GM18517 (cell line): ENCODE measurements at regions not wholly inside any gene's neighbourhood (a gene's known extent, or its start where the extent isn't known, plus 50 kb on each side); places are given as distances from the start of the nearest gene placed in this dataset.
A peak's percentile ranks its signal among the peaks of the same experiment; 100 is the strongest.
"Not testable (repeated sequence)": the region's sequence is repeated elsewhere in the genome, so short reads cannot be mapped to it uniquely, and the experiment has no call there.

Source experiments
- ATAC-seq: cut with Tn5 transposase; IDR thresholded peaks from one replicate; pipeline ENCODE4 v1.9.1; 2021; ENCODE audit warnings: mild to moderate bottlenecking, moderate library complexity; ENCODE audit not compliant: unreplicated experiment

DNA sequence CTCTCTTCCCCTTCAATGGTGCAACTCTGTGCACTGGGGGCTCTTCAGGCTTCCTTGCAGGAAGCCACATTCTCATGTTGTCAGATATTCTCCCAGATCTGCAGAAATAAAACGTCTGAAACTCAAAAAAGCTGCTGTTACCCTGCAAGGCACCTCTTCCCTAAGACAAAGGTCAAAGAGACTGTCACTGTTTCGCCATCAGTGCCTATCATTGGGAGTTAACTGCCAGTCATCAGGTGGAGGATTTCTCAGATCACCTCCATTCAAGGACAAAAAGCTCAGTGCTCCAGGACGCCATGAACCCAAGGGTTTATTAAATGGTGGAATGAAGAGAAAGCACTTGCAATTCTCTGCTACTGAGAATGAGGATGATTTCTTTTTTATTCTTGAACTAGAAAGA is 144.6 kb upstream of the PALS2 start:
- ATAC-seq = no peak

DNA sequence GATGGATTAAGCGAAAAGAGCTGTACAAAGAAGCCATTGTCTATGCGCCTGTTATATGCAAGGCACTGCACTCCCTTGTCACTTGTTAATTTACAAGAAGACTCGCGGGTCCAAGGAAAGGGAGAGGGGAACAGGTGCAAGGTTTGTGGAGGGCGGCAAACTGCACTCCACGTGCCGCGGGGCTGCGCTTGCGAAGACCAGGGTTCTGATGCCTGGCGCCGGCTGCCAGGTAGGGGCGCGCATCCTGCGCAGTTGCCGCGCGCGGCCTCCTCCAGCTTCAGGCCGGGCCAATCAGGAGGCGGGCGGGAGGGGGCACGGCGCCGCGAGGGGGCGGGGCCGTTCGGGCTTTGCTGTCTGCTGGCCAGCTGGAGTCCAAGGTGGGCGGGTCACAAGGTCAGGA is 140.6 kb upstream of the PALS2 start:
- ATAC-seq = no peak

DNA sequence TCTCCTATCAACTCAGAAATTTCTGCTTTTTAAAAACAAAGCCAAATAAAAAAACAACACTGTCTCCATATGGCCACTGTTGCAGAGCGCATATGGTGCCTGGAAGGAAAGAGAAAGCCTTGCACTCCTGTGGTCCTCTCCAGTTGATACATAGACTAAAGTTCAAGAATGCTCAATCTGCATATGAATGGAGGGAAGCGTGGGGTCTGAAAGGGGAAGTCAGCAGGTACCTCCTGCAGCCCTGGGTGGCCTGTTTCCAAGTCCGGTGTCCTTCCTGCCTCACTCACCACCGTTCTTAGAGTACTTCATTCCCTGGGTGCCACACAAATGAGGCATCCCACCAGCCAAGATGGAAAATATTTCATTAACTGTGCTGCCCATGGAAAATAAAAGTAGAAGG is 138.3 kb upstream of the PALS2 start:
- no peak for ATAC-seq

DNA sequence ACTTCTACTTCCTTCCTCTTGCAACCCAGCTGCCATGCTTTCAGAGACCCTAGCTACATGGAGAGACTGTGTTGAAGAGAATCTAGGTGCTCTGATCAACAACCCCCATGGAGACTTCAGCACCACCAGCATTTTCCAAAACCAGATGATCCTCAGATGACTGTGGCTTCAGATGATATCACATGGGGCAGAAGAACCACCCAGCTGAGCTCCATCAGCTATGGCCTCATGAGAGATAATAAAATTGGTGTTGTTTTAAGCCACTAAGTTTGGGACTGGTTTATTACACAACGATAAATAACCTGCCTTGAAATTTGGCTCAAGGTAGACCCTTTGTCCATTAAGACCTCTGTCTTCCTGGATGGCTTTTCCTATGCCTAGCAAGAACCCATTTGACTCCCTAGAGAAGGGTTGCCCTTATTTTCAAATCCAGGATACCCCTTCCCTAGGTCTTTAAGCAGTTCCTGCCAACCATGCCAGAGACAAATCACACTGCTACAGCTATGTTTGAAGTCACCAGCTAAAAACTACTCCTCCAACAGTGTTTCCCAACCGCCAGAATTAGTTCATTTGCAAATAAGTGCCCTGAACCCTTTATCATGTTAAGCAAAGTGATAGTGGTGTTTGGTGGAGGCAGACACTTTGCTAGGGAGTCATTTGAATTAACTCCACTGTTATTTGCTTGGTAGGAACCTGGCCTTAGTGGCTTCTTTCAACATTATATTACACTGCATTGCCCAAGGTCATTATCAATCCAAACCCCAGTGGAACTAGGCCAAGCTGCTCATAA is 136.9 kb upstream of the PALS2 start:
- ATAC-seq = no peak

DNA sequence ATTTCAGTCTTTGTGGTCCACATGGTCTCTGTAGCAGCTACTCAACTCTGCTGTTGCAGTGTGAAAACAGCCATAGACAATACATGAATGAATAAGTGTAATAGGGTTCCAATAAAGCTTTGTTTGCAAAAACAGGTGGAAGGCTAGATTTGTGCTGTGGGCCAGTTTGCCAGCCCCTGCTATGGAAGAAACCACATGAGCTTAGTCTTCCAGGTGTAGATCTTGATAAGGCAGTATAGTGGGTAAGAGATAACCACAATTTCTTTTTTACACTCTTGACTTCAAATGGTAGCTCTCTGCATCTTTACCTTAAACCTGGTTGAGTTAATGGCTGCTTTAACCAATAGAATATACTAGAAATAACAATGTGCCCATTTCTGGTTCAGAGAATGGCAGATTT is 135.0 kb upstream of the PALS2 start:
- ATAC-seq = no peak

DNA sequence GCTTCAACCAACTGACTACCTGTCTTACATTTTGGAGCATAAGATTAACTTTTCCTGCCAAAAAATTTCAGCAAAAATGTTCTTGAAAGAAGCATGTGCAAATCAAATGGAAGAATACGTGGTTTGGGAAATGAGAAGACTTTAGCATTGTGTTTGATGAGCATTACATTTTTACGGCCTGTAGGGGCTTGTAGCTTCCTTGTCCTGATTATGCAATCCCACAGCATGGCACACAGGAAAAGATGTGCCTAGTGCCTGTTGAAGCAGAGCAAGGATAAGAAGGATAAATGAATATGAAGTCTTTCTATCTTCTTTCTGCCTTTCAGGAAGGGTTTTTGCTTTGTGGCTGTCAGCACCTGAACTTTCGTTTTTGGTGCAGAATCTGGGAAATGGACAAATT is 134.1 kb upstream of the PALS2 start:
- not testable (repeated sequence) for ATAC-seq

DNA sequence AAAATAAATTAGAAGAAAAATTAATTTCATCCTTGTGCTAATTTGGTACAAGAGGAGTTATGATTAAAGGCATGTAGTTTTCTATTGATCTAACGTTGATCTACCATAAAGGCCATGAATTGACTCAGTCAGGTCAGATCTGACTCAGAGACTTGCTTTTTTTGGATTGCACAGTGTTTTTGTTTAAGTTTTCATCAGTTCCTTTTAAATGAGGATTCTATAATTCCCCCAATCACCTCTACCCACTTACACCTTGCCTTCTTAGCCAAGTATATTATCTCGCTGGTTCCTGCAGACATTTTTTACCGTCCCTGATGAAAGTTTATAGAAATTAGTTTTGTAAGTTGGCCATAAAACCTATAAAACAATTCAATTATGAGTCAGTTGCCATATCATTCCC is 132.4 kb upstream of the PALS2 start:
- ATAC-seq = no peak

DNA sequence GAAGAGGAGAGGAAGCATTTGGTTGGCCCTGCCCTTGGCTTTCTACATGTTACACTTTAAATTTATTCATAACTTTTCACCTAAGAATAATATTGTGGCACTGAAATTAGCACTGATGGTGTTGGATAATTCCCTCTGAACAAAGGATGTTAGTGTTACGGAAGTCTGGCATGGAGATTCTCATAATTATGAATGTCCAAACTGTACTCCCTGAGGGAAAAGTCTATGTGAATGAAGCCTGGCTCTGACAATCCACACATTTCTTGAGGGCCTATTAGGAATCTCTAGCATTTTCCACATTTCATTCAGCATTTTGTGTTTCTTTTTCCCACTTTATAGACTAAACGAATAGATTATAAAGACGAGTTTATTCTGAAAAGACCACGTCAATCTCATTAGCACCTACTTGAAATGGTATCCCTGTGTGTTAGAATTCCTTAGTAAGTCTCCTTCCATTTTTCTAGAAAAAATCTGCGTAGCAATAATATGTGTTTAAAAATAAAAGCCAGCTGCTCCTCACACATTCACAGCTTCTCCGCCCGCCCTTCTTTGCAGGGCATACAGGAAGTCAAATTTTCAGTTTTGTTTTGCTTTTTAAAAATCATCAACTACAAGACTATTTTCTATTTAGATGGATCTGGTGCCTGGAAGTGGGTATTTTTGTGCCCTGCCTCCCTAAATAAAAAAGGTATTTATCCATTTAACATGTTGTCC is 131.8 kb upstream of the PALS2 start:
- peak; percentile 47 for ATAC-seq

DNA sequence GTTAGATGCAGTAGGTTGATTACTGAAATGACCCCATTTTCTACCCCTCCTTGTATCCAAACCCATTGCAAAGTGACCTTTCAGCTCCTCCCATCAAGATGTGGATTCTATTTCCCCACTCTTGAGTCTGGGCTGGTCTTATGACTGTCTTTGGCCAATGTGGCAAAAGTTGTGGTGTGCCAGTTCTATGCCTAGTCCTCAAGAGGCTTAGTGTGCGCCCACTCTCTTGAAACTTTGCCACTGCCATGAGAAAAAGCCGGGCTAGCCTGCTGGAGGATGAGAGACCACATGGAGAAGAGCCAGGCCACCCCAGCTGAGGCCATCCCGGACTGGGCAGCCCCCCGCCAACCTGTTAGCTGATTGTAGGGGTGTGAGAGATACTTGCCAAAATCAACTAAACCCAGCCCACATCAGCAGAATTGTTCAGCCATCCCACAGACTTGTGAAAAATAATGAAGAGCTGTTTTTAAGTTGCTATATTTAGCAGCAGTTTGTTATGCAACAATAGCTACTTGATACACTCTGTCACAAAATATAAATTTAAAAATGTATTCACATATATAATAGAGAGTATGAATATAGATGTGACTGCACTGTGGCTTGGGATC is 131.0 kb upstream of the PALS2 start:
- ATAC-seq = peak; percentile 30

DNA sequence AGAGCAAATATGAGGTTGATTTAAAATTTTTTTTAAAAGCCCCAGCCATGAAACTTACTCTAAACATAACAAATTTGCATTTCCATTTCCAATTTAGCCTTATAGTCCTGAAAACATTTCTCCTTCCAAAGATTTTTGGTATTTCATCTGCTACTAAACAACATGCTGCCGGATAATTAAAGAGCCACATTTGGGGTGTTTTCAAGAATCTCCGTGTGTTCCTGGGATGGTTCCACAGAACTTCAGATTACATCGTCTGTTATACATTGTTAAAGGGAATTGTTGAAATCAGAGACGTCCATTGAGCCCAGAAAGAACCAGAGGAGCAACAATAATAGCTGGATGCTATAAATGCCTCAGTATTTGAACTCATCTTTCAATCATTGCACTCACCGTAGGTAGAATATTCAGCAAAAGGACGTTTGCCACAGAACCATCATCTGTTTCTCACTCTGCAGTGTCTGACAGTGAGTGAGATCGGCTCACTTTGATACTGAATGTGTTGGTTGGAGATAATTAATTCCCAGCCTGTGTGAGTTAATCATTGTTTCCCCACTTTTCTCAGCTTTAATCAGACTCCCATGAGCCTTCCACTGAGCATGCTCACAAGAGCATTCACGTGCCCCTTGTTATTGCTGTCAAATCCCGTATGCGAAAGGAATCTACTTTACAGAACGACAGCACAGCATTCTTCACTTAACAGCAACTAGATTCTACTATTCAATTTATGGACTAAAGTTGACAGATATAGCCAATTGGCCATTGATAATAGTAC is 128.4 kb upstream of the PALS2 start:
- no peak for ATAC-seq

DNA sequence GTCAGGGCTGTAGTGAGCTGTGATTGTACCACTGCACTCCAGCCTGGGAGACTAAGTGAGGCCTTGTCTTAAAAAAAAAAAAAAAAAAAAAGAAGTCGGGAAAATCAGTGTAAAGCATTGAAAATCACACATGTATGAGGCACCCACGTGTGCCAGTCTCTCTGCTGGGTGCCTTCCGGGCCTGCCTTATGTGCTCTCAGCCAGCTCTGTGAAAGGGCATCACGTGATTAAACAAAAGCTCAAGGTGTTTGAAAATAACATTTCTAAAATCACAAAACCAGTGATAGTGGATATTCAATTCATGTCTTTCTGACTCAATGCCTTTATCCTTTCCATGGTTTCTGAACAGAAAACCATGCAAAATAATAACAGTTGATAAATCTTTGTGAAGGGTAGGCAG is 125.2 kb upstream of the PALS2 start:
- ATAC-seq = no peak

DNA sequence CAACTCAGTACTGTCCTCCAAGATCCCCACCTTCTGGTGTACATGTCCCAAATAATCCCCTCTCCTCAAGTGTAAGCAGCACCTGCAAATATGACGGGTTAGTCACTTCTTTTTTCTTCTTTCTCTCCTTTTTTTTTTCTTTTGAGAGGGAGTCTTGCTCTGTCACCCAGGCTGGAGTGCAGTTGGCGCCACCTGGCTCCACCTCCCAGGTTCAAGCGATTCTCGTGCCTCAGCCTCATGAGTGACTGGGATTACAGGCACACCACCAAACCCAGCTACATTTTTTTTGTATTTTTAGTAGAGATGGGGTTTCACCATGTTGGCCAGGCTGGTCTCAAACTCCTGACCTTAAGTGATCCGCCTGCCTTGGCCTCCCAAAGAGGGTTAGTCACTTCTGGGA is 123.8 kb upstream of the PALS2 start:
- not testable (repeated sequence) for ATAC-seq

DNA sequence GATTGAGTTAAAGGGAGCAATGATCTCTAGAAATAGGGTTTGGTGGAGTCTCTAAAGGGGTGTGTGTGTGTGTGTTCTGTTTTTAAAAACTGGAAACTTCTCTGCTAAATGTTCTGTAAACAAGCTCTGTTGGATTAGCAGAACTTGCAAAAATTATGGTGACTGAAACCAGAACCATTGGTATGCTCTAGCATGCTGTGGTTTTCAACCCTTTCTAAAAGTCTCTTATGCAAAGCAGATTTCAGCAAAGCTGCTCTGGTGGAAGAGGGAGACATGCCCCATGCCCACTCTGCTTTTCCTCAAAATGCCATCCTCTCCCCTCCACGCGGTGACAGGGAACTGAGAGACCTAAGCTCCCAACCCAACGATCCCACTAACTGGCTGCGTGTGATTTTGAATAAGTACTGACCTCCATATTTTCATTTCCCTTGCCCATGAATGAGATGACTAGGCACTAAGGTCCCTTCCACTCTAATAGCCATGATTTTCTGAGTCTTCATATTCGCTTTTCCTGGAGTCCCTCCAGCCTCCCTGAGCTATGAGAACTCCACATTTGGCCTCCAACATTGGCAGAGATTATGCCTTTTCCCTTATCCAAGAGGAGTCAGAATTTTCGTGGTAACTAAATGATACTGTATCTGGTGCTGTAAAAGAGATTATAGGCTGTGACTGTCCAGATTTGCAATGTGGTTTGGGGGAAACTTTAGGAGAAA is 117.3 kb upstream of the PALS2 start:
- ATAC-seq = peak; percentile 90

DNA sequence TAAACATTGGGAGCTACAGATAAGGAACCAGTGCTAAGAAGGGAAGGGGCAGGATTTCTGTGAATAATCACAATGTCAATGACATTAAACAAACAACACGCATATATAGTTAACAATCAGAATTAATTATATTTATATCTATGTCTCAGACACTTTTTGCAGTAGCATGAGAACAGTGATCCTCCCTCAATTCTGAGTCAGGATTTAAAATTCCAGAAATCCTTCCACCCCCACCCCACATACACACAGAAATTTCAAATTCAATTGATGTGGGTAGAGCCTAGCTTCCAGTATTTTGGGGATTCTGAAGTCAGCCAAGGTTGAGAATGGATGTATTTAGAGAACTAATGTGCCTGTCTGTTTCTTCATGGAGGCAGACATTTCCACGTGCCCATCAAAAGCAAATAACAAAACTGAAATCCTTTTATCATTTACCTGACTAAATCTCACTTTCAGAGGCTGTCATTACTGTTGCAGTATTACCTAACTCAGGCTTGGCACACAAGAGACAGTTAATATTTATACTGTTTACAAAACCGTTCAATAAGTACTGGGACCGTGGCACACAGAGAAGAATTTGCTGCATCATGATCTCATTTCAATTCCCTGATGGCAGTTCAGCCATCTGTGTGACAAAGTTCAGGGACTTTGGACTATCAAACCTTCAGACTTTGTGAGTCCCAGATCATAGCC is 116.6 kb upstream of the PALS2 start:
- ATAC-seq = peak; percentile 49

DNA sequence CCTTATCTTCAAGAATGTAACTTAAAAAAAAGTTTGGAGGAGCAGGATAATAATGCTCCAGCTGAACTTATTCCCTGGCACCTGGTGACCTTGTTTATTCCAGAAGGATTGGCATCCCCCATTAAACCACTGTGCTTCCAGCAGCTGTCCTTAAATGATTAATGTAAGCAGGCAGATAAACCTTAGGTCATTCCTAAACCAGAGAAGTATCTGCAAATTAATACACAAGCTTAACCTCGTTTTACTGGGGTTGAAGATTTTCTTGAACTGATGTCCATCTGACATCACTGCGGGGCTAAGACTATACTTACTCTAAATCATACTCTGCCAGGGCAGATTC is 116.1 kb upstream of the PALS2 start:
- no peak for ATAC-seq

DNA sequence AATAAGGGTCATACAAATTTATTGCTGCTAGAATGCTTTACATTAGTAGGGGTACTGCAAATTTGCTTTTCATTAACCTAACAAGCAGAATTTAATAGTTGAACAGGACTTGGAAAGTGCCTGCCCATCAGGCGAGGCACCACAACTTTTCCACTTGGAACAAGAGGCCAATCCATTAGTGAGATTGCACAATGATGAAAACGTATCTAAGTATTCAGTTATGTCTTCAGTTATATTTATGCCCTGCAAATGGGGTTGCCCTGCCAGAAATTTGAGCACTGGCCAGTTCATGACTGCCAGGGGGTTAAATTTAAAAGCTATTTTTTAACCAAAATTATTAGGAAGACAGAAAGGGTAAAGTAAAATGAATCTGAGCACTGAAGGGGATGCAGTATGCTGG is 111.1 kb upstream of the PALS2 start:
- ATAC-seq = no peak

DNA sequence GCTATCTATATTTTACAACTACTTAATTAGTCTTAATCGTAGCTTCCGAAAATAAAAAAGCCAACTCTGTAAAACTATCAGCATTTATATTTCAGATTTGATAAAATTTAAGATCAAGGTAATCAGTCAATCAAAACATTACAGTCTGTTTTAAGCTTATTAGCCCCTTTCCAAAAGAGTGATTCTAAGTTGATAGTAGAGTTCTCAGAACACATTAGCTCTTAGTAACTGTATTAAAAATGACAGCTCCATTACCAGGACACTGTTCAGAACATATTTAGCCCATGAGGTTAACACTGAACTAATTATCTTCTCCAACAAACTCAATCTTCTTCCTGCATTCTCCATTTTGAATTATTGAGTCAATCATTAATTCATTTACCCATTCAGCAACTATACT is 110.3 kb upstream of the PALS2 start:
- ATAC-seq = no peak

DNA sequence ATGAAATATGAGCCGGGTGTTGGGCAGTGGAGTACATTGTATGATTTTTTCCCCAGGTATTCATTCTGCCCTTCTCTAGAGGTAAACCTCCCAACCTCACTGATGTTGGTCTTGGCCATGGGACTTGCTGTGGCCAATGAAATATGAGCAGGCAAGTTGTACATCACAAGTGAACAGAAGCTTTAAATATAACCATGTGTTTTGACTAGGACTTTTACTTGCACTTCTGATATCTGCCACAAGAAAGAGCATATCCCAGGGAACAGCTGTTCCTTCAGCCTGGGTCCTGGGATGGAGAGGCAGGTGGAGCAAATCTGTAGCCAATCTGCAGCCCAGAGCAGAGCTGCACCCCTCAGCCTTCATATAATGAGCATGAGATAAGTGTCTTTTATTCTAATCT is 109.8 kb upstream of the PALS2 start:
- no peak for ATAC-seq

DNA sequence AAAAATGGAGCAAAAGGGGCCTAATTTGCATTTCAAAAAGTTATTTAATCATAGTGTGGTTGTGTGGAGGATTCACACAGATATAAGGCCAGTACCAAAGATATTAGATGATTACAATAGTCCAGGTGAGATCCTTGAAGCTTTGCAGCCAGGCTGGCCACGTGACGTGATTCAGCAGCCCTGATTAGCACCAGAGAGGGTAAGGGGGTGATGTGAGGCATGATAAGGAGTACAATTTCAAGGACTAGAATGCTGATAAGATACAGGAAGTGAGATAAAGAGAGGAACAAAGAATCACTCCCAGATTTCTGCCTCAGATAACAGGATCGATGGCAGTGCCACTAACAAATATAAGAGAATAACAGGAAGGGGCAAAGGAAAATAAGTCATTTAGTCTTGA is 108.4 kb upstream of the PALS2 start:
- no peak for ATAC-seq

DNA sequence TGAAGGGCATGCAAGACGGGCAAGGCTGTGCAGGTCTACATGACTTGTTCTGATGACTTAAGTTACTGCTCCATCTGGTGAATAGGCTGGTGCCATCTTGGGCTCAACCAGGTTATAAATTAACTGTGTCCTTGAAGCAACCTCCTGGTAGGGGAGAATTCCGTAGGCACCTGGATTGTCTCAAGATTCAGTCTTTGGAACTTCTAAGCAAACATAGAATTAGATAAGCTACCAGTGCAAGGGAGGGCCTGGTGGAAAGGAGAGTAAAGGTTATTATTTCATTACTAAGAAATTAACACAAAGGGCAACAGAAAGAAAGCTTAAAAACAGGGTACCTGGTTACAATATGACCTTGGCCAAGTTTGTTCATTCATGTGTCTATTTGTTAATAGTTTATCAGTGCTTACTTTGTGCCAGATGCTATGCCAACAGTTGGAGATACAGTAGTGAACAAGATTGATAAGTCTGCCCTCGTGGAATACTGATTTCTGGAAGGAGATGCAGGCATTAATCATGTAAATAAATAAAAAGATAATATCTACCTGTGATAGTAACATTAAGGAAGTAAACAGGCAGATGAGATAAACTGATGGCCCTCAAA is 107.0 kb upstream of the PALS2 start:
- no peak for ATAC-seq
